Endothelial cell of umbilical vein (primary cell): ENCODE measurements at regions not wholly inside any gene's neighbourhood (a gene's known extent, or its start where the extent isn't known, plus 50 kb on each side); places are given as distances from the start of the nearest gene placed in this dataset.

Experiments used
- EZH2 ChIP-seq: IDR thresholded peaks from 2 replicates; pipeline ENCODE4 v1.6.1; 2012; ENCODE audit warnings: borderline replicate concordance, low read depth, mild to moderate bottlenecking, moderate library complexity, low read length, inconsistent platforms; ENCODE audit not compliant: severe bottlenecking
- FOS ChIP-seq: IDR thresholded peaks from 2 replicates; pipeline ENCODE4 v1.6.1; 2011; ENCODE audit warnings: mild to moderate bottlenecking, low read length, moderate library complexity, borderline replicate concordance; ENCODE audit not compliant: insufficient read depth
- GATA2 ChIP-seq: IDR thresholded peaks from 2 replicates; pipeline ENCODE4 v1.7.0; 2011; ENCODE audit warnings: low read depth, mild to moderate bottlenecking, moderate library complexity, mixed read lengths, low read length; ENCODE audit not compliant: insufficient read length, insufficient read depth
- JUN ChIP-seq: IDR thresholded peaks from 2 replicates; pipeline ENCODE4 v1.6.1; 2011; ENCODE audit warnings: borderline replicate concordance, low read depth; ENCODE audit not compliant: insufficient read length, insufficient read depth
- MYC ChIP-seq: IDR thresholded peaks from one replicate; pipeline ENCODE4 v1.6.1; 2011; ENCODE audit warnings: mild to moderate bottlenecking, low read depth, low read length
- POLR2A ChIP-seq: IDR thresholded peaks from 2 replicates; pipeline ENCODE4 v1.6.1; 2012; ENCODE audit warnings: low read depth, mild to moderate bottlenecking, control low read depth, low read length
- POLR2AphosphoS5 ChIP-seq: IDR thresholded peaks from 2 replicates; pipeline ENCODE4 v1.6.1; 2012; ENCODE audit warnings: low read depth, mild to moderate bottlenecking, control low read depth, low read length, moderate library complexity; ENCODE audit not compliant: insufficient read depth
- TF ChIP-seq, protein P1 (sequence below), 2 donors: IDR thresholded peaks; 1 replicate in 1 of 2; 2 replicates in 1 of 2; pipeline ENCODE4 v1.5.1; 2011; ENCODE audit warnings: low read length in 2 of 2, mild to moderate bottlenecking in 2 of 2, moderate library complexity in 2 of 2, control low read depth in 1 of 2, inconsistent platforms in 1 of 2, low read depth in 1 of 2; ENCODE audit not compliant: insufficient read depth in 1 of 2; ENCODE audit errors: extremely low read depth in 1 of 2
- TF ChIP-seq, protein P2 (sequence below): IDR thresholded peaks from 2 replicates; pipeline ENCODE4 v1.6.1; 2011; ENCODE audit not compliant: insufficient read depth, insufficient read length

DNA sequence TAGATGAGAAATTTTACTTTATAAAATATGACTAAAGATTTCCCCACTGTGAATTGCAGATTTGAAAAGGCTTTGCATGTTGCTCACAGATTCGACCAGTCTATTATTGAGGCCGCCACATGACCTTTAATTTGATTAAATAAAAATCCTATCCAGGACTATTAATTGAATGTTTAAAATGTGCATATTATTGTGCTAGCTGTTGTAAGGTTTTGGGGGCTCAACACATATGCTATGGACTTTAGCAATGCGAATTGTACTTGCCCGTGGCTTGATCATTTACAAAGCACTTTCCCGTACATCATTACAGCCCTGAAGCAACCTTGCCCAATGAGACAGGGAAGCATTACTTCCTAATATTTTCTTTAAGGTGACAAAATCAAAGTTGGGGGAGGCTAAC lies 243.0 kb downstream of the ACTR3B start:
- TF ChIP-seq, protein P1, sequence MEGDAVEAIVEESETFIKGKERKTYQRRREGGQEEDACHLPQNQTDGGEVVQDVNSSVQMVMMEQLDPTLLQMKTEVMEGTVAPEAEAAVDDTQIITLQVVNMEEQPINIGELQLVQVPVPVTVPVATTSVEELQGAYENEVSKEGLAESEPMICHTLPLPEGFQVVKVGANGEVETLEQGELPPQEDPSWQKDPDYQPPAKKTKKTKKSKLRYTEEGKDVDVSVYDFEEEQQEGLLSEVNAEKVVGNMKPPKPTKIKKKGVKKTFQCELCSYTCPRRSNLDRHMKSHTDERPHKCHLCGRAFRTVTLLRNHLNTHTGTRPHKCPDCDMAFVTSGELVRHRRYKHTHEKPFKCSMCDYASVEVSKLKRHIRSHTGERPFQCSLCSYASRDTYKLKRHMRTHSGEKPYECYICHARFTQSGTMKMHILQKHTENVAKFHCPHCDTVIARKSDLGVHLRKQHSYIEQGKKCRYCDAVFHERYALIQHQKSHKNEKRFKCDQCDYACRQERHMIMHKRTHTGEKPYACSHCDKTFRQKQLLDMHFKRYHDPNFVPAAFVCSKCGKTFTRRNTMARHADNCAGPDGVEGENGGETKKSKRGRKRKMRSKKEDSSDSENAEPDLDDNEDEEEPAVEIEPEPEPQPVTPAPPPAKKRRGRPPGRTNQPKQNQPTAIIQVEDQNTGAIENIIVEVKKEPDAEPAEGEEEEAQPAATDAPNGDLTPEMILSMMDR (IDR thresholded peaks at IDR 0.05; ENCODE audit: extremely low read depth in 1 of 2, insufficient read depth in 1 of 2, low read depth in 1 of 2, low read length in 2 of 2) = no peak
- TF ChIP-seq EZH2 = no peak
- TF ChIP-seq JUN = no peak
- no peak for TF ChIP-seq POLR2AphosphoS5
- TF ChIP-seq, protein P2, sequence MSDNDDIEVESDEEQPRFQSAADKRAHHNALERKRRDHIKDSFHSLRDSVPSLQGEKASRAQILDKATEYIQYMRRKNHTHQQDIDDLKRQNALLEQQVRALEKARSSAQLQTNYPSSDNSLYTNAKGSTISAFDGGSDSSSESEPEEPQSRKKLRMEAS = no peak
- TF ChIP-seq FOS = no peak
- no peak for TF ChIP-seq POLR2A
- TF ChIP-seq MYC = no peak
- no peak for TF ChIP-seq GATA2
